T-cell (primary cell): ENCODE measurements at regions not wholly inside any gene's neighbourhood (a gene's known extent, or its start where the extent isn't known, plus 50 kb on each side); places are given as distances from the start of the nearest gene placed in this dataset.

Experiments used
- ATAC-seq, 4 experiments: fragments of 200-7000 bp in 3 of 4; fragments of 150-1000 bp in 1 of 4; cut with Tn5 transposase; replicated peaks in 1 of 4; 1 replicate in 3 of 4; 2 replicates in 1 of 4; pipeline ENCODE4 v1.10.0; 2021; ENCODE audit warnings: moderate library complexity in 3 of 4, mild to moderate bottlenecking in 2 of 4, moderate number of reproducible peaks in 1 of 4
- CTCF ChIA-PET, 2 donors: fragments of 300-600 bp; sonication (Branson Sonifier 250); formaldehyde crosslinking; loops; one replicate each; lab custom pipeline; 2022; ENCODE audit warnings: antibody characterized with exemption in 2 of 2; lab: Charles Lee
- POLR2A ChIA-PET, 2 donors: fragments of 300-600 bp; sonication (Branson Sonifier 250); formaldehyde crosslinking; loops; one replicate each; lab custom pipeline; 2022; ENCODE audit warnings: antibody characterized with exemption in 2 of 2; lab: Charles Lee
- DNase-seq, 35 experiments: peaks; one replicate each; pipeline versions ENCODE4 v3.0.0 to v3.0.0-alpha.2; 2013 to 2023
- H3K27ac ChIP-seq: one replicate; pipeline ENCODE4 v1.5.1; 2013; ENCODE audit warnings: low read length
- H3K27me3 ChIP-seq, 2 experiments: replicated peaks in 1 of 2; 1 replicate in 1 of 2; 2 replicates in 1 of 2; pipeline versions ENCODE4 v1.6.1 to v1.7.0; 2013; ENCODE audit warnings: low read length in 1 of 2, mixed read lengths in 1 of 2; ENCODE audit not compliant: control insufficient read depth in 2 of 2, insufficient read depth in 2 of 2; ENCODE audit errors: extremely low read depth in 1 of 2
- H3K36me3 ChIP-seq, 2 donors: 1 replicate in 1 of 2; 2 replicates in 1 of 2; pipeline versions ENCODE4 v1.6.1 to v1.7.0; 2013; ENCODE audit warnings: low read length in 1 of 2; ENCODE audit not compliant: control insufficient read depth in 2 of 2, insufficient read depth in 1 of 2; ENCODE audit errors: extremely low read depth in 1 of 2
- H3K4me1 ChIP-seq, 2 experiments: 1 replicate in 1 of 2; 2 replicates in 1 of 2; pipeline versions ENCODE4 v1.6.1 to v1.7.0; 2013; ENCODE audit warnings: low read length in 2 of 2, mixed read lengths in 1 of 2; ENCODE audit not compliant: insufficient read depth in 2 of 2, control insufficient read depth in 1 of 2; ENCODE audit errors: extremely low read depth in 1 of 2
- H3K4me3 ChIP-seq, 2 donors: 1 replicate in 1 of 2; 2 replicates in 1 of 2; pipeline versions ENCODE4 v1.5.1 to v1.7.0; 2013; ENCODE audit warnings: mild to moderate bottlenecking in 2 of 2, low read length in 1 of 2, moderate library complexity in 1 of 2; ENCODE audit not compliant: control insufficient read depth in 1 of 2; ENCODE audit errors: extremely low read depth in 1 of 2
- H3K9me3 ChIP-seq: 2 replicates; pipeline ENCODE4 v1.7.0; 2013
- H3K27ac Mint-ChIP-seq, 2 donors: one replicate each; pipeline ENCODE4 v1.8.0; 2020 to 2021; ENCODE audit warnings: mild to moderate bottlenecking in 2 of 2, mixed read lengths in 2 of 2
- H3K27me3 Mint-ChIP-seq, 2 donors: one replicate each; pipeline ENCODE4 v1.8.0; 2021 to 2022; ENCODE audit warnings: mixed read lengths in 2 of 2
- H3K36me3 Mint-ChIP-seq: one replicate; pipeline ENCODE4 v1.8.0; 2021; ENCODE audit warnings: mixed read lengths
- H3K4me1 Mint-ChIP-seq, 3 donors: one replicate each; pipeline ENCODE4 v1.8.0; 2020 to 2022; ENCODE audit warnings: mixed read lengths in 3 of 3, mild to moderate bottlenecking in 1 of 3
- H3K4me3 Mint-ChIP-seq, 3 donors: one replicate each; pipeline ENCODE4 v1.8.0; 2020 to 2022; ENCODE audit warnings: mild to moderate bottlenecking in 3 of 3, mixed read lengths in 3 of 3, moderate library complexity in 3 of 3
- H3K9me3 Mint-ChIP-seq, 3 donors: one replicate each; pipeline ENCODE4 v1.8.0; 2020 to 2022; ENCODE audit warnings: mixed read lengths in 3 of 3
- WGBS: methylation state at CpG from one replicate; pipeline ENCODE4 v1.1.5; 2013; ENCODE audit warnings: missing lambda C conversion rate; ENCODE audit not compliant: insufficient coverage; 5-methylcytosine and 5-hydroxymethylcytosine counted together

- H3K9me3 Mint-ChIP-seq = no peaks in the 10 kb centered on the region
- DNase-seq (no peak), ATAC-seq (no peak)
- WGBS = 69% methylated on average over 3 of the region's 3 CpGs
- H3K36me3 Mint-ChIP-seq = no peaks in the 10 kb centered on the region
- H3K27me3 Mint-ChIP-seq = peaks cover 19 to 22% of the 10 kb centered on the region in 2 donors
- Histone ChIP-seq H3K4me1 (no peaks in the 10 kb centered on the region), H3K36me3 (no peaks in the 10 kb centered on the region), H3K27me3 (peaks cover 0 to 4% of the 10 kb centered on the region in 2 experiments), H3K9me3 (no peaks in the 10 kb centered on the region), H3K4me3 (no peak overlapping the region), H3K27ac (no peak overlapping the region)
- CTCF ChIA-PET = interaction anchor here in 1 of 2 donors (0.6 to 1.4 kb wide), 2 partner anchors 9 to 495 kb away, joined by 3 to 5 read pairs; no protein-coding TSS in a partner anchor
- no peaks in the 10 kb centered on the region for H3K4me1 Mint-ChIP-seq
- POLR2A ChIA-PET = no interaction called here
- no peak overlapping the region for H3K27ac Mint-ChIP-seq
- H3K4me3 Mint-ChIP-seq = no peak overlapping the region
These were observed 76.0 kb upstream of the OLIG2 start for GRCh38 chr21:32949701-32950100.

GRCh38 chr21:32951041-32951440, 74.7 kb upstream of the OLIG2 start:
- Histone ChIP-seq H3K4me1 (no peaks in the 10 kb centered on the region), H3K36me3 (no peaks in the 10 kb centered on the region), H3K4me3 (no peak overlapping the region), H3K9me3 (no peaks in the 10 kb centered on the region), H3K27ac (no peak overlapping the region), H3K27me3 (peaks cover 4 to 12% of the 10 kb centered on the region in 2 experiments)
- ATAC-seq (no peak), DNase-seq (no peak)
- ChIA-PET POLR2A (no interaction called here), CTCF (no interaction called here)
- WGBS = 83% methylated on average over 1 of the region's 6 CpGs
- Mint-ChIP-seq H3K36me3 (no peaks in the 10 kb centered on the region), H3K9me3 (no peaks in the 10 kb centered on the region), H3K27ac (no peak overlapping the region), H3K4me1 (peaks cover 0 to 2% (median 0%) of the 10 kb centered on the region in 3 donors), H3K4me3 (no peak overlapping the region), H3K27me3 (peaks cover 30 to 31% of the 10 kb centered on the region in 2 donors)

DNA sequence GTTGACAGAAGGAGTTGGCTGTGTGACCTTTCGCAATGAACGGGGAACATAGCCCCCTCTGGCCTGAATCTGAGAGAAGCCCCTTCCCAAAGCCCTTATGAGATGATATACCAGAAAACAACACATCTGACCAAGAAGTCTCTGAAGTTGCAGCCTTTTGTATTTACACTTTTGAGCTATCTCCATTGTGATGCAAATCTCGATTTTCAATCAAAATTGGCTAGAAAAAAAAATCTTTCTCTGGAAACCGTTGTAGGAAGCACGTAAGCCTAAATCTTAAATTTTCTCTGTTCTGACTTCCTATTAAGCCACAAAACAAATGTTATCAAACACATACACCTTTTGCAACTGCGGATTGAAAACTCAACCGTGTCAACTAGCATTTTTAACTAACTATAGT, 71.4 kb upstream of the OLIG2 start:
- Histone ChIP-seq H3K27ac (no peak overlapping the region), H3K36me3 (no peaks in the 10 kb centered on the region), H3K4me1 (no peaks in the 10 kb centered on the region), H3K4me3 (no peak overlapping the region), H3K27me3 (peaks cover 4 to 30% of the 10 kb centered on the region in 2 experiments), H3K9me3 (no peaks in the 10 kb centered on the region)
- POLR2A ChIA-PET = no interaction called here
- Mint-ChIP-seq H3K4me3 (no peak overlapping the region), H3K27ac (no peak overlapping the region), H3K36me3 (no peaks in the 10 kb centered on the region), H3K27me3 (peaks cover 41 to 48% of the 10 kb centered on the region in 2 donors), H3K9me3 (no peaks in the 10 kb centered on the region), H3K4me1 (peaks cover 0 to 2% (median 0%) of the 10 kb centered on the region in 3 donors)
- DNase-seq (no peak), ATAC-seq (no peak)
- CTCF ChIA-PET = no interaction called here
- WGBS = 43% methylated on average over 2 of the region's 7 CpGs

- WGBS = 70% methylated on average over 7 of the region's 20 CpGs
- no peak overlapping the region for H3K4me3 Mint-ChIP-seq
- no peak for DNase-seq
These were observed 70.2 kb upstream of the OLIG2 start for GRCh38 chr21:32955311-32956060.

GRCh38 chr21:32956061-32956656, 69.6 kb upstream of the OLIG2 start:
- ATAC-seq (no peak), DNase-seq (no peak)
- H3K9me3 ChIP-seq = no peaks in the 10 kb centered on the region
- peaks cover 0 to 2% (median 0%) of the 10 kb centered on the region in 3 donors for H3K4me1 Mint-ChIP-seq
- peaks cover 4% of the 10 kb centered on the region for H3K36me3 Mint-ChIP-seq
- H3K27me3 Mint-ChIP-seq = peaks cover 53 to 57% of the 10 kb centered on the region in 2 donors
- no peak overlapping the region for H3K4me3 ChIP-seq
- no peak overlapping the region for H3K27ac ChIP-seq
- H3K4me3 Mint-ChIP-seq = no peak overlapping the region
- 69% methylated on average over 5 of the region's 10 CpGs for WGBS
- H3K27me3 ChIP-seq = peaks cover 7 to 30% of the 10 kb centered on the region in 2 experiments
- H3K9me3 Mint-ChIP-seq = no peaks in the 10 kb centered on the region
- POLR2A ChIA-PET = no interaction called here
- no peaks in the 10 kb centered on the region for H3K36me3 ChIP-seq
- CTCF ChIA-PET = interaction anchor here in 1 of 2 donors (0.9 kb wide), 1 partner anchor 10 kb away, joined by 3 read pairs; no protein-coding TSS in a partner anchor
- H3K27ac Mint-ChIP-seq = no peak overlapping the region
- no peaks in the 10 kb centered on the region for H3K4me1 ChIP-seq

More at GRCh38 chr21:32955311-32956060, 70.2 kb upstream of the OLIG2 start:
- ChIA-PET CTCF (interaction anchor here (0.6 to 0.9 kb wide), 2 partner anchors 11 to 15 kb away, joined by 3 read pairs; no protein-coding TSS in a partner anchor), POLR2A (no interaction called here)
- H3K9me3 ChIP-seq = no peaks in the 10 kb centered on the region
- Mint-ChIP-seq H3K27ac (no peak overlapping the region), H3K4me1 (peaks cover 0 to 2% (median 0%) of the 10 kb centered on the region in 3 donors), H3K9me3 (no peaks in the 10 kb centered on the region), H3K27me3 (peaks cover 48 to 52% of the 10 kb centered on the region in 2 donors), H3K36me3 (no peaks in the 10 kb centered on the region)
- H3K36me3 ChIP-seq = no peaks in the 10 kb centered on the region
- no peak for ATAC-seq
- no peak overlapping the region for H3K4me3 ChIP-seq
- H3K27me3 ChIP-seq = peaks cover 7 to 30% of the 10 kb centered on the region in 2 experiments
- H3K27ac ChIP-seq = no peak overlapping the region
- no peaks in the 10 kb centered on the region for H3K4me1 ChIP-seq

DNA sequence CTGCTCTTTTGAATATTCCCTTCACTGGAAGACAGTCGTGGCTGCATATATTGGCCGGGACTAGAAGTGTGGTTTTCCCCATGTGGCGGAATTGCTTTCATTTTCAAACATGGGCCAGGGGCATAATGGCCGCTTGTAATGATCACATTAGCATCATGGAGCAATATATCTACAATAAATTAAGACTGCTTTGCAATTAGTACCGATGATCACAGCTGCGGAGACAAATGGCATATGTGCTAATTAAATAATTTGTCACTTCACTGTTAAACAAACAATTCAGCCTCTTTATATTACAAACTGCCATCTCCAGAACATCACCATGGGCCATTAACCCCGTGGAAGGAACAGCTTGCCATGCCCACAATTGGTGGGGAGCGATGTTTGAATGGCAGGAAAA, 68.2 kb upstream of the OLIG2 start:
- Mint-ChIP-seq H3K4me1 (peaks cover 0 to 2% (median 0%) of the 10 kb centered on the region in 3 donors), H3K9me3 (no peaks in the 10 kb centered on the region), H3K27ac (no peak overlapping the region), H3K27me3 (peaks cover 56 to 58% of the 10 kb centered on the region in 2 donors), H3K36me3 (peaks cover 5% of the 10 kb centered on the region), H3K4me3 (no peak overlapping the region)
- Histone ChIP-seq H3K4me3 (no peak overlapping the region), H3K4me1 (no peaks in the 10 kb centered on the region), H3K36me3 (no peaks in the 10 kb centered on the region), H3K9me3 (no peaks in the 10 kb centered on the region), H3K27me3 (peaks cover 10 to 30% of the 10 kb centered on the region in 2 experiments), H3K27ac (no peak overlapping the region)
- ChIA-PET POLR2A (no interaction called here), CTCF (no interaction called here)
- ATAC-seq = no peak
- no peak for DNase-seq
- no CpG with 5 or more reads among the region's 8 CpGs for WGBS
